Breast epithelium (tissue), 3 donors: ENCODE measurements at regions not wholly inside any gene's neighbourhood (a gene's known extent, or its start where the extent isn't known, plus 50 kb on each side); places are given as distances from the start of the nearest gene placed in this dataset.

Experiments used
- POLR2A ChIP-seq: fragments of 450-650 bp; IDR thresholded peaks from one replicate; pipeline ENCODE4 v1.6.1; 2016; ENCODE audit warnings: antibody characterized with exemption, mild to moderate bottlenecking, moderate library complexity
- POLR2AphosphoS5 ChIP-seq, 3 donors: sonication (generic); formaldehyde crosslinking; IDR thresholded peaks; one replicate each; pipeline ENCODE4 v1.6.1; 2017; ENCODE audit warnings: antibody characterized with exemption in 3 of 3
- TF ChIP-seq, protein P1 (sequence below), 3 donors: fragments of 450-650 bp; IDR thresholded peaks; one replicate each; pipeline ENCODE4 v1.5.1; 2016 to 2017; ENCODE audit warnings: antibody characterized with exemption in 3 of 3, mild to moderate bottlenecking in 3 of 3, moderate library complexity in 3 of 3

DNA sequence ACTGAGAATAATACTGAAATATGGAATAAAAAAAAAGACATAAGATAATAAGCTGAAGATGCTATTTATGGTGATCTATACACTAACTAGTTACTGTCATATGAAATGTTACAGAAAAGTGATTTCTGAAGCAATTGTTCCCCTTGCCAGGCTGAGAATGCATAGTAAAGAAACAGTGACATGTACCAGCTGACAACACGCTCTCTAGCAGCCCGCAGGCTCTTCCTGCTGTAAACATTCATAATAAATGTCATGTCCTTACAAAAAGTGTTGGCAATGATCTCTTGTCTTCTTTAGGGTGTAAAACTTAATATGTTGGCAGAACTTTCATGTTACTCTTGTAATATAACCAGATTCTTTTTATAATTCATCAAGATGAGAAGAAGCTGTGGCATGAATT lies 1171.3 kb downstream of the DSC3 start:
- TF ChIP-seq POLR2AphosphoS5 (IDR thresholded peaks at IDR 0.05) (no peak), POLR2A (no peak)
- TF ChIP-seq, protein P1, sequence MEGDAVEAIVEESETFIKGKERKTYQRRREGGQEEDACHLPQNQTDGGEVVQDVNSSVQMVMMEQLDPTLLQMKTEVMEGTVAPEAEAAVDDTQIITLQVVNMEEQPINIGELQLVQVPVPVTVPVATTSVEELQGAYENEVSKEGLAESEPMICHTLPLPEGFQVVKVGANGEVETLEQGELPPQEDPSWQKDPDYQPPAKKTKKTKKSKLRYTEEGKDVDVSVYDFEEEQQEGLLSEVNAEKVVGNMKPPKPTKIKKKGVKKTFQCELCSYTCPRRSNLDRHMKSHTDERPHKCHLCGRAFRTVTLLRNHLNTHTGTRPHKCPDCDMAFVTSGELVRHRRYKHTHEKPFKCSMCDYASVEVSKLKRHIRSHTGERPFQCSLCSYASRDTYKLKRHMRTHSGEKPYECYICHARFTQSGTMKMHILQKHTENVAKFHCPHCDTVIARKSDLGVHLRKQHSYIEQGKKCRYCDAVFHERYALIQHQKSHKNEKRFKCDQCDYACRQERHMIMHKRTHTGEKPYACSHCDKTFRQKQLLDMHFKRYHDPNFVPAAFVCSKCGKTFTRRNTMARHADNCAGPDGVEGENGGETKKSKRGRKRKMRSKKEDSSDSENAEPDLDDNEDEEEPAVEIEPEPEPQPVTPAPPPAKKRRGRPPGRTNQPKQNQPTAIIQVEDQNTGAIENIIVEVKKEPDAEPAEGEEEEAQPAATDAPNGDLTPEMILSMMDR (IDR thresholded peaks at IDR 0.05): no peak
